KMS-11 (cell line): ENCODE measurements at regions not wholly inside any gene's neighbourhood (a gene's known extent, or its start where the extent isn't known, plus 50 kb on each side); places are given as distances from the start of the nearest gene placed in this dataset.

ENCODE experiments used
- H2AFZ ChIP-seq: fragments of 200-600 bp; sonication (generic); 2 replicates; pipeline ENCODE4 v1.6.1; 2016; ENCODE audit warnings: antibody characterized with exemption, mixed run types, low read depth
- H3K27ac ChIP-seq: fragments of 200-600 bp; sonication (generic); 2 replicates; pipeline ENCODE4 v1.6.1; 2016; ENCODE audit warnings: mild to moderate bottlenecking, mixed run types
- H3K27me3 ChIP-seq: fragments of 200-600 bp; sonication (generic); 2 replicates; pipeline ENCODE4 v1.6.1; 2017; ENCODE audit warnings: mild to moderate bottlenecking, low read depth, mixed run types, moderate library complexity; ENCODE audit not compliant: insufficient read depth
- H3K36me3 ChIP-seq: fragments of 200-600 bp; sonication (generic); 2 replicates; pipeline ENCODE4 v1.6.1; 2017; ENCODE audit warnings: mild to moderate bottlenecking, mixed run types; ENCODE audit not compliant: insufficient read depth
- H3K4me1 ChIP-seq: fragments of 200-600 bp; sonication (generic); 2 replicates; pipeline ENCODE4 v1.6.1; 2016; ENCODE audit warnings: mild to moderate bottlenecking, low read depth, mixed run types; ENCODE audit not compliant: poor library complexity, severe bottlenecking
- H3K4me2 ChIP-seq: fragments of 200-600 bp; sonication (generic); 2 replicates; pipeline ENCODE4 v1.7.0; 2016; ENCODE audit warnings: mild to moderate bottlenecking, mixed run types
- H3K4me3 ChIP-seq: fragments of 200-600 bp; sonication (generic); IDR thresholded peaks from 2 replicates; pipeline ENCODE4 v1.6.1; 2017; ENCODE audit warnings: low read depth, low read length, mixed read lengths; ENCODE audit not compliant: insufficient read depth
- H3K79me2 ChIP-seq: fragments of 200-600 bp; sonication (generic); 2 replicates; pipeline ENCODE4 v1.6.1; 2016; ENCODE audit warnings: low read depth, mixed run types; ENCODE audit not compliant: insufficient read depth
- H3K9ac ChIP-seq: fragments of 200-600 bp; sonication (generic); 2 replicates; pipeline ENCODE4 v1.6.1; 2016; ENCODE audit warnings: mild to moderate bottlenecking, mixed run types
- H4K20me1 ChIP-seq: fragments of 200-600 bp; sonication (generic); 2 replicates; pipeline ENCODE4 v1.6.1; 2016; ENCODE audit warnings: mild to moderate bottlenecking, mixed run types; ENCODE audit not compliant: insufficient read depth
- CTCF ChIP-seq: fragments of 200-600 bp; sonication (generic); conservative IDR thresholded peaks from 2 replicates; pipeline ENCODE4 v1.6.1; 2017; ENCODE audit warnings: low read depth, mild to moderate bottlenecking, antibody characterized with exemption, low read length, moderate library complexity, mixed read lengths

- H3K4me1 ChIP-seq: no peaks in the 10 kb centered on the region
- no peak overlapping the region for H3K9ac ChIP-seq
- H3K4me2 ChIP-seq: no peak overlapping the region
- no peaks in the 10 kb centered on the region for H3K79me2 ChIP-seq
- H2AFZ ChIP-seq: no peak overlapping the region
- H3K4me3 ChIP-seq: no peak overlapping the region
- H3K27ac ChIP-seq: no peak overlapping the region
- TF ChIP-seq CTCF: no peak
- no peaks in the 10 kb centered on the region for H3K36me3 ChIP-seq
- no peaks in the 10 kb centered on the region for H4K20me1 ChIP-seq
- no peaks in the 10 kb centered on the region for H3K27me3 ChIP-seq
These were observed 54.0 kb upstream of the NEO1 start for GRCh38 chr15:72998226-72998625.

GRCh38 chr15:72995849-72996248 lies 56.4 kb upstream of the NEO1 start:
- Histone ChIP-seq H3K9ac (no peak overlapping the region), H3K4me3 (no peak overlapping the region), H2AFZ (no peak overlapping the region), H3K36me3 (no peaks in the 10 kb centered on the region), H3K27me3 (no peaks in the 10 kb centered on the region), H3K27ac (no peak overlapping the region), H3K4me1 (no peaks in the 10 kb centered on the region), H4K20me1 (no peaks in the 10 kb centered on the region), H3K4me2 (no peak overlapping the region), H3K79me2 (no peaks in the 10 kb centered on the region)
- no peak for TF ChIP-seq CTCF

GRCh38 chr15:72994534-72995177 lies 57.6 kb upstream of the NEO1 start:
- H3K27me3 ChIP-seq: no peaks in the 10 kb centered on the region
- TF ChIP-seq CTCF: no peak
- no peaks in the 10 kb centered on the region for H3K4me1 ChIP-seq
- H3K4me3 ChIP-seq: no peak overlapping the region
- no peaks in the 10 kb centered on the region for H3K79me2 ChIP-seq
- H3K9ac ChIP-seq: no peak overlapping the region
- no peak overlapping the region for H3K4me2 ChIP-seq
- no peak overlapping the region for H2AFZ ChIP-seq
- no peak overlapping the region for H3K27ac ChIP-seq
- H4K20me1 ChIP-seq: no peaks in the 10 kb centered on the region
- no peaks in the 10 kb centered on the region for H3K36me3 ChIP-seq

- Histone ChIP-seq H3K27me3 (no peaks in the 10 kb centered on the region), H3K4me1 (no peaks in the 10 kb centered on the region), H3K27ac (no peak overlapping the region), H3K36me3 (no peaks in the 10 kb centered on the region), H2AFZ (no peak overlapping the region), H3K4me3 (no peak overlapping the region), H3K9ac (no peak overlapping the region), H4K20me1 (no peaks in the 10 kb centered on the region), H3K4me2 (no peak overlapping the region), H3K79me2 (no peaks in the 10 kb centered on the region)
- no peak for TF ChIP-seq CTCF
These were observed 59.4 kb upstream of the NEO1 start for GRCh38 chr15:72992841-72993252.
